Brain pericyte (primary cell): ENCODE measurements at regions not wholly inside any gene's neighbourhood (a gene's known extent, or its start where the extent isn't known, plus 50 kb on each side); places are given as distances from the start of the nearest gene placed in this dataset.

Source experiments
- DNase-seq: peaks from one replicate; pipeline ENCODE4 v3.0.0-alpha.2; 2012; ENCODE audit warnings: low read depth, low spot score

GRCh38 chrX:98548519-98548918, 1664.8 kb downstream of the RPA4 start:
- DNase-seq: no peak

DNA sequence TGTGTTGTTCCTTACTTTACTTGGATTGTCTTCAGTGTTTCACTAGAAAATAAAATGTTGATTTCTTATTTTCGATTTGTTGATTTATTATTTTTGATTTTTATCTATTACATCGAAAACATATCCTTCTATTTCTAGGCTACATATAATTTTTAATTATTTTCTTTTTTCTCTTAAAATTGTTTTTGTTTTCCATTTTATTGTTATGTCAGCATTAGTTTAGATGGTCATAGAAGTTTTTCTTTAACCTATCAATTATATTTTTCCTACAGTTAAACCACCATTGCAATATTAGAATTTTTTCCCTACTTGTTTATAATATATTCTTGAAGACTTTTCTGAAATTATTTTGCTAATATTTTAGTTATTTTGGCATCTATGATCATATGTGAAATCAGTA, 1685.1 kb downstream of the RPA4 start:
- DNase-seq: no peak

DNA sequence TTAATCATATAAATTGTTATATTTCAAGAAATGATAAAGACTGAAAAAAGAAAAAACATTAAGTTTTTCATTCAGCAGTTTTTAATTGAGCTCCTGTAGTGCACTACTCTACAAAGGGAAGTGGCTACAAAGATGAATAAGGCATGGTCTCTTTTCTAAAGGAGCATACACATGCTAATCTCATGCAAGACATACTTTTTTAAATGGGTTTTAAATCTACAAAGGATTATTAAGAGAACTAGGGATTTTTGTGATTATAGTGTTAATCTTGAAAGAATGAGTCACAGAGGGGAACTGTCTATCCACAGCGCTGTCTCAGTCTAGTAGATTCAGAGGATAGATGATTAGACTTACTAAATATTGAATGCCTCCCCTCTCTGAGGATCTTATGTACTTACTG, 1722.2 kb downstream of the RPA4 start:
- DNase-seq: no peak

- no peak for DNase-seq
These were observed 1724.0 kb downstream of the RPA4 start for GRCh38 chrX:98607739-98608138.

GRCh38 chrX:98627645-98628044, 1743.9 kb downstream of the RPA4 start:
- no peak for DNase-seq

- DNase-seq: no peak
These were observed 1753.7 kb downstream of the RPA4 start for GRCh38 chrX:98637451-98637850.

DNA sequence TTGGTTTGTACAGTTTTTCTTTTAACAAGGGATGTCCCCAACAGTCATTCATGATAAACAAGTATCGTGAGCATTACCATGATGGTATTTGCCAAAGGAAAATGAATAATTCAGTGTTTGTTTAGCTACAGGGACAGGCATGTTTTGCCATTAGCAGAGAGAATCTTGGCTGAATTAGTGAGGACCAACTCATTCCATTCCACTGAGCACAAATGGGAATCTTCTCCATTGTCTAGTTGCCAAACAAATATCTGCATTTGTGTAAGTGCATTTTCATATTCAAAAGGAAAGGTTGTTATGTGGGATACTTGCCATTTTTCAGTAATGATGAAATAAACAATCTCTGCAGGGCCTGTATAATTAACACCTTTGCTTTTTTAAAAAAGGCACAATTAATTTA, 1762.6 kb downstream of the RPA4 start:
- DNase-seq: no peak

GRCh38 chrX:98654565-98654964, 1755.5 kb downstream of the PCDH19 start:
- no peak for DNase-seq
